Mammary epithelial cell (primary cell): ENCODE measurements at regions not wholly inside any gene's neighbourhood (a gene's known extent, or its start where the extent isn't known, plus 50 kb on each side); places are given as distances from the start of the nearest gene placed in this dataset.

Experiments
- CTCF ChIP-seq, 2 donors: IDR thresholded peaks in 1 of 2; conservative IDR thresholded peaks in 1 of 2; 2 replicates each; pipeline ENCODE4 v1.5.1; 2011 to 2012; ENCODE audit warnings: inconsistent platforms in 2 of 2, low read length in 2 of 2, mild to moderate bottlenecking in 2 of 2, control low read depth in 1 of 2, low read depth in 1 of 2; ENCODE audit not compliant: insufficient read depth in 1 of 2; ENCODE audit errors: extremely low read depth in 1 of 2
- EZH2 ChIP-seq: IDR thresholded peaks from 2 replicates; pipeline ENCODE4 v1.6.1; 2012; ENCODE audit warnings: low read length, inconsistent platforms, borderline replicate concordance

GRCh38 chr14:71711619-71712018 lies 220.6 kb upstream of the RGS6 start:
- TF ChIP-seq CTCF (conservative IDR thresholded peaks at IDR 0.05 in 1 of 2, IDR thresholded peaks at IDR 0.05 in 1 of 2; ENCODE audit: extremely low read depth in 1 of 2, insufficient read depth in 1 of 2, low read depth in 1 of 2, low read length in 2 of 2) (no peak), EZH2 (no peak)
